Progenitor cell of endocrine pancreas (in vitro differentiated cells): ENCODE measurements at regions not wholly inside any gene's neighbourhood (a gene's known extent, or its start where the extent isn't known, plus 50 kb on each side); places are given as distances from the start of the nearest gene placed in this dataset.

Experiments used
- DNase-seq: peaks from one replicate; pipeline ENCODE4 v3.0.0; 2021; ENCODE audit warnings: low spot score; ENCODE audit not compliant: unreplicated experiment
- H3K27ac Mint-ChIP-seq: 2 replicates; pipeline ENCODE4 v1.8.0; 2021; ENCODE audit warnings: mild to moderate bottlenecking, moderate library complexity, mixed read lengths
- H3K27me3 Mint-ChIP-seq: 2 replicates; pipeline ENCODE4 v1.8.0; 2021; ENCODE audit warnings: mixed read lengths
- H3K36me3 Mint-ChIP-seq: 2 replicates; pipeline ENCODE4 v1.8.0; 2022; ENCODE audit warnings: mixed read lengths; ENCODE audit not compliant: insufficient read depth
- H3K4me1 Mint-ChIP-seq: 2 replicates; pipeline ENCODE4 v1.8.0; 2021; ENCODE audit warnings: low read depth, mixed read lengths
- H3K4me3 Mint-ChIP-seq: 2 replicates; pipeline ENCODE4 v1.8.0; 2021; ENCODE audit warnings: low read depth, mild to moderate bottlenecking, moderate library complexity, mixed read lengths
- H3K9me3 Mint-ChIP-seq: 2 replicates; pipeline ENCODE4 v1.8.0; 2021; ENCODE audit warnings: low read depth, mixed read lengths
- CTCF ChIP-seq: fragments of 200-600 bp; sonication (generic); IDR thresholded peaks from one replicate; pipeline ENCODE4 v1.5.0; 2021; ENCODE audit warnings: antibody characterized with exemption, mild to moderate bottlenecking; ENCODE audit not compliant: unreplicated experiment

- H3K9me3 Mint-ChIP-seq: peaks cover 4% of the 10 kb centered on the region
- peaks cover 33% of the 10 kb centered on the region for H3K27me3 Mint-ChIP-seq
- TF ChIP-seq CTCF: no peak
- no peak overlapping the region for H3K27ac Mint-ChIP-seq
- H3K4me3 Mint-ChIP-seq: no peak overlapping the region
- peaks cover 7% of the 10 kb centered on the region for H3K4me1 Mint-ChIP-seq
- DNase-seq: no peak
- no peaks in the 10 kb centered on the region for H3K36me3 Mint-ChIP-seq
Measured at GRCh38 chr9:135029871-135030565, 57.5 kb upstream of the OLFM1 start.

- Mint-ChIP-seq H3K4me1 (peaks cover 7% of the 10 kb centered on the region), H3K4me3 (no peak overlapping the region), H3K27ac (no peak overlapping the region), H3K27me3 (peaks cover 32% of the 10 kb centered on the region), H3K9me3 (peaks cover 3% of the 10 kb centered on the region), H3K36me3 (no peaks in the 10 kb centered on the region)
- no peak for DNase-seq
- no peak for TF ChIP-seq CTCF
Measured at GRCh38 chr9:135030566-135031226, 56.8 kb upstream of the OLFM1 start.

GRCh38 chr9:135032041-135032835, 55.2 kb upstream of the OLFM1 start:
- no peak for TF ChIP-seq CTCF
- Mint-ChIP-seq H3K9me3 (no peaks in the 10 kb centered on the region), H3K4me1 (peaks cover 9% of the 10 kb centered on the region), H3K27me3 (peaks cover 29% of the 10 kb centered on the region), H3K27ac (no peak overlapping the region), H3K4me3 (no peak overlapping the region), H3K36me3 (no peaks in the 10 kb centered on the region)
- DNase-seq: no peak

GRCh38 chr9:135032868-135033460, 54.5 kb upstream of the OLFM1 start:
- H3K27me3 Mint-ChIP-seq: peaks cover 33% of the 10 kb centered on the region
- H3K4me3 Mint-ChIP-seq: no peak overlapping the region
- peaks cover 9% of the 10 kb centered on the region for H3K4me1 Mint-ChIP-seq
- no peak for DNase-seq
- no peak overlapping the region for H3K27ac Mint-ChIP-seq
- H3K36me3 Mint-ChIP-seq: no peaks in the 10 kb centered on the region
- no peaks in the 10 kb centered on the region for H3K9me3 Mint-ChIP-seq
- no peak for TF ChIP-seq CTCF

GRCh38 chr9:135033487-135033886, 54.0 kb upstream of the OLFM1 start:
- Mint-ChIP-seq H3K4me3 (no peak overlapping the region), H3K27ac (no peak overlapping the region), H3K27me3 (peaks cover 35% of the 10 kb centered on the region), H3K9me3 (no peaks in the 10 kb centered on the region), H3K4me1 (peaks cover 8% of the 10 kb centered on the region), H3K36me3 (no peaks in the 10 kb centered on the region)
- no peak for DNase-seq
- no peak for TF ChIP-seq CTCF
